Prostate gland (tissue), 2 donors: ENCODE measurements at regions not wholly inside any gene's neighbourhood (a gene's known extent, or its start where the extent isn't known, plus 50 kb on each side); places are given as distances from the start of the nearest gene placed in this dataset.

Experiments
- DNase-seq: peaks from one replicate; pipeline ENCODE4 v3.0.0-alpha.2; 2019; ENCODE audit warnings: low spot score
- H3K27ac ChIP-seq, 2 donors: fragments of 200-600 bp; sonication (generic); 2 replicates each; pipeline ENCODE4 v1.5.1; 2017 to 2019
- H3K27me3 ChIP-seq: fragments of 200-600 bp; sonication (generic); replicated peaks from 2 replicates; pipeline ENCODE4 v1.5.1; 2019; ENCODE audit not compliant: insufficient read depth
- H3K36me3 ChIP-seq, 2 donors: fragments of 200-600 bp; sonication (generic); 1 replicate in 1 of 2; 2 replicates in 1 of 2; pipeline versions ENCODE4 v1.5.1 to v1.8.1; 2017 to 2019
- H3K4me1 ChIP-seq: fragments of 200-600 bp; sonication (generic); replicated peaks from 2 replicates; pipeline ENCODE4 v1.5.1; 2019
- H3K4me3 ChIP-seq, 2 donors: fragments of 200-600 bp; sonication (generic); 2 replicates each; pipeline ENCODE4 v1.5.1; 2017 to 2019
- H3K9me3 ChIP-seq: fragments of 200-600 bp; sonication (generic); 2 replicates; pipeline ENCODE4 v1.5.1; 2017
- CTCF ChIP-seq, 4 experiments: fragments of 200-600 bp in 2 of 4; fragments of 450-650 bp in 2 of 4; sonication (generic) in 2 of 4; IDR thresholded peaks; 1 replicate in 3 of 4; 2 replicates in 1 of 4; pipeline ENCODE4 v1.5.1; 2016 to 2019; ENCODE audit warnings: antibody characterized with exemption in 4 of 4, mild to moderate bottlenecking in 2 of 4, moderate library complexity in 2 of 4
- POLR2A ChIP-seq: fragments of 450-650 bp; IDR thresholded peaks from one replicate; pipeline ENCODE4 v1.6.1; 2016; ENCODE audit warnings: antibody characterized with exemption, mild to moderate bottlenecking
- POLR2AphosphoS5 ChIP-seq: sonication (generic); formaldehyde crosslinking; IDR thresholded peaks from one replicate; pipeline ENCODE4 v1.6.1; 2017; ENCODE audit warnings: antibody characterized with exemption
- WGBS: methylation state at CpG from one replicate; pipeline ENCODE4 v1.1.5; 2018; 5-methylcytosine and 5-hydroxymethylcytosine counted together
- intact Hi-C: fragments of 100-400 bp; cut with DNase I; formaldehyde crosslinking; loops from one replicate; pipeline ENCODE4 v1.14.2; 2022

DNA sequence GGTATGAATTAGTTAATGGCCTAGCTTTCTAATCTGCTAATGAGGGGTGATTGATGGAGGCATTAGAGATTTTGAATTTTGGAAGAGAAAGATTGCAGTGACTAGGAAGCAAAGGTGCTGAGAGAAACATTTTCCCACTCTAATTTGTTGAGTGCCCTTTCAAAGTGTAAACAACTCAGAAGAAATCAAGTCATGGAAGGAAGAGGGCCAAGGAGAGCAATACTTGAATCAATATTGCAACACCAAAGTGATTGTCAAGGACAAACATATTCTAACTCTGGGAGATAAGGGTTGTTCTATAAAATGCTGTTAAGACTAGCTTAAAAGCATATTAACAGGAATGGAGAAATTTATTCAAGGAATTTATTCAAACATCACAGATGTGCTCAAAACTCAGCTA, 182.7 kb upstream of the FERMT1 start:
- Histone ChIP-seq H3K4me1 (no peaks in the 10 kb centered on the region), H3K27ac (no peak overlapping the region), H3K27me3 (no peaks in the 10 kb centered on the region), H3K9me3 (no peaks in the 10 kb centered on the region), H3K4me3 (no peak overlapping the region), H3K36me3 (no peaks in the 10 kb centered on the region)
- TF ChIP-seq POLR2A (no peak), POLR2AphosphoS5 (no peak), CTCF (IDR thresholded peaks at IDR 0.05) (no peak)
- DNase-seq: no peak
- intact Hi-C loops: no loop called here

- Histone ChIP-seq H3K27me3 (no peaks in the 10 kb centered on the region), H3K4me1 (no peaks in the 10 kb centered on the region), H3K27ac (no peak overlapping the region), H3K36me3 (no peaks in the 10 kb centered on the region), H3K9me3 (no peaks in the 10 kb centered on the region), H3K4me3 (no peak overlapping the region)
- DNase-seq: no peak
- TF ChIP-seq CTCF (IDR thresholded peaks at IDR 0.05): no peak
- intact Hi-C loops: no loop called here
- WGBS: 89% methylated on average over 3 of the region's 3 CpGs
These were observed 179.2 kb upstream of the FERMT1 start for GRCh38 chr20:6302041-6302440.

- no peak for TF ChIP-seq POLR2A
- no peak for TF ChIP-seq CTCF (IDR thresholded peaks at IDR 0.05)
- no peak for TF ChIP-seq POLR2AphosphoS5
- whole genome bisulfite sequencing: 86% methylated on average over 2 of the region's 2 CpGs
- Histone ChIP-seq H3K4me3 (no peak overlapping the region), H3K4me1 (no peaks in the 10 kb centered on the region), H3K36me3 (no peaks in the 10 kb centered on the region), H3K27ac (no peak overlapping the region), H3K27me3 (no peaks in the 10 kb centered on the region), H3K9me3 (no peaks in the 10 kb centered on the region)
- no peak for DNase-seq
- intact Hi-C loops: no loop called here
These were observed 176.6 kb upstream of the FERMT1 start for GRCh38 chr20:6299456-6299855.

GRCh38 chr20:6298049-6298448, 175.2 kb upstream of the FERMT1 start:
- Histone ChIP-seq H3K27me3 (no peaks in the 10 kb centered on the region), H3K27ac (no peak overlapping the region), H3K4me1 (no peaks in the 10 kb centered on the region), H3K36me3 (no peaks in the 10 kb centered on the region), H3K4me3 (no peak overlapping the region), H3K9me3 (no peaks in the 10 kb centered on the region)
- DNase-seq: no peak
- 90% methylated on average over 7 of the region's 7 CpGs for WGBS
- intact Hi-C loops: no loop called here
- TF ChIP-seq CTCF (IDR thresholded peaks at IDR 0.05): no peak
- TF ChIP-seq POLR2A: no peak
- no peak for TF ChIP-seq POLR2AphosphoS5

DNA sequence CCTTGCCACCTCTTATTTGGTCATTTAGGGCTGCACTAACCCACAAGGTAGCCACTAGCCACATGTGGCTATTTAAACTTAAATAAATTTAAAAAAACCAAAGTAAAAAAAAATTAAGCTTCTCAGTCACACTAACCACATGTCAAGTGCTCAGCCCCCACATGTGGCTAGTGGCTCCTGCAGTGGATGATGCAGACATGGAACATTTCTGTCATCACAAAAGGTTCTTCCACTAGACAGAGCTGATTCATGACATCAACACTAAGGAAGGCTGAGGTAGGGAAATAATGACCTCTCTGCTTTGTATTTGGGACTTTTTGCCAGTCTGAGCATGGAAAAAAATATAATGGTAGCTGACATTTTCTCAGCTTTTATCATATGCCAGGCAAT, 173.0 kb upstream of the FERMT1 start:
- intact Hi-C loops: no loop called here
- TF ChIP-seq POLR2A (no peak), POLR2AphosphoS5 (no peak), CTCF (IDR thresholded peaks at IDR 0.05) (no peak)

More for the DNA sequence above, 173.0 kb upstream of the FERMT1 start:
- Histone ChIP-seq H3K27me3 (no peaks in the 10 kb centered on the region), H3K27ac (no peak overlapping the region), H3K4me3 (no peak overlapping the region), H3K4me1 (no peaks in the 10 kb centered on the region), H3K9me3 (no peaks in the 10 kb centered on the region), H3K36me3 (no peaks in the 10 kb centered on the region)
- no peak for DNase-seq
